Stimulated activated CD4-positive, alpha-beta T cell treated with anti-CD3 and anti-CD28 coated beads, Interleukin-4, amount 100 ng/mL, for 48 hours (primary cell): ENCODE measurements at regions not wholly inside any gene's neighbourhood (a gene's known extent, or its start where the extent isn't known, plus 50 kb on each side); places are given as distances from the start of the nearest gene placed in this dataset.

ENCODE experiments used
- DNase-seq, 2 donors: peaks; one replicate each; pipeline ENCODE4 v3.0.0-alpha.2; 2020; ENCODE audit warnings: low read depth in 2 of 2

GRCh38 chr6:43869792-43870659 lies 100.0 kb downstream of the VEGFA start:
- DNase-seq, result no peak

GRCh38 chr6:43869079-43869710 lies 99.2 kb downstream of the VEGFA start:
- DNase-seq, result no peak

- DNase-seq, result no peak
These were observed 98.5 kb downstream of the VEGFA start for GRCh38 chr6:43868467-43868866.

DNA sequence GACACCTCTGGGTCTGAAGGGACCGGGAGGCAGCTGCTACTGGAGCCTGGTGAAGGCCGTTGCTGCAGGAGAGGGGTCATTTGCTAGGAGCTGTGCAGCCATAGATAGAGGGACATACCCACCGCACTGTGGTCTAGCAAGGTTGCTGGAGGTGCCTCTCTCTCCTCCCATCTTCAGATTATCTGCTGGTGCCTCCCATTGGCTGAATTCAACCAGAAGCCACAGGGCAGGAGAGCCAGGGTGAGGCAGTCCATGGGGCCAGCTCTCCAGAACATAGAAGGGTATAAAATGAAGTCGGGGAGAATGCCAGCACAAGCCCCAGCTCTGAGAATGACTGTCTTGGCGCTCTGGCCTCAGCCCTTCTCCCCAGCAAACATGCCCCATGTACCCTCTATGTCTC lies 98.0 kb downstream of the VEGFA start:
- DNase-seq, result no peak

DNA sequence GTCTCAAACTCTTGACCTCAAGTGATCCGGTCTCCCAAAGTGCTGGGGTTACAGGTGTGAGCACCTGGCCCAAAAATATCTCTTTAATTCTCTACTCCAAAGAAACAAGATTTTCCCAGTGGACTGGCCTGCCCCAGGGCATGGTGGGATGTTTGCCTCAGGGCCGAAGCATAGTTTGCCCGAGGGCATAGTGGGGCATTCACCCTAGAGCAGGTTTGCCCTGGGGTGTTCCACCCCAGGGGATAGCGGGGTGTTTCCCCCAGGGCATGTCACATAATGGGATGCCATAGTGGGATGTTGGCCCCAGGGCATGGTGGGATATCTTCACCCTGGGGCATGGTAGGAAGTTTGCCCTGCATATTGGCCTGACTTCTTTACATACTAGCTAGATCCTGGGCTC lies 97.2 kb downstream of the VEGFA start:
- no peak for DNase-seq

DNA sequence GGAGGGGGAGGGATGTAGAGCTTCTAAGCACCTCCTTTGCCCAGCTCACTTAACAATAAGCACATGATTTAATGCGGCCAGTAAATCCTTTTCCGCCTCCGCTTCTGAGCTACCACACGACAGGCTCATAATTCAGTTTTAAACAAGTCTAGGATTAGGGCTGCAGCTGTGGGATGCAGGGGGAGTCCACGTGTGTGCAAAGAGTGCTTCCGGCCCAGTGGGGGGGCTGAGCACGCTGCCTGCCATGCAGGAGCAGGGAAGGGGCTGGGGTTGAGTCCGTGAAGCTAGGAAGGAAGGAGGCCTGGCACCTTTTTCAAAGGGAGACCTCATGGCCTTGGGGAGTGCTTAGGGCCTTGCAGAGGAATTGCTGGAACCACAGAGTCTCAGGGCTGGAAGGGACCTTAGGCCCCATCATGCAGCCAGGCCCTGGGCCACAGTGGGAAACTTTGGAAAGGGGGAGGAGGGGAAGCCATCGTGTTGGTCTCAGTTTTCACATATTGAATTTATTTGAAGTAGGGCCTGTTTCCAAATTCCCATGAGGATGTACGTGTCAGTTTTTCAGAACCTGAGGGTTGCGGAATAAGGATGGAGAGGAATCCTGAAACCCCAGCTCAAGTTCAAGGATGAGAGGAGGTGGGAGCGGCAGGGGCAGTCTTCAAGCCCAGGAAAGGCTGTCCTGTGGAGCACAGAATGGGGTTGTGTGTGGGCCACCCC lies 96.1 kb downstream of the VEGFA start:
- DNase-seq, result no peak

DNA sequence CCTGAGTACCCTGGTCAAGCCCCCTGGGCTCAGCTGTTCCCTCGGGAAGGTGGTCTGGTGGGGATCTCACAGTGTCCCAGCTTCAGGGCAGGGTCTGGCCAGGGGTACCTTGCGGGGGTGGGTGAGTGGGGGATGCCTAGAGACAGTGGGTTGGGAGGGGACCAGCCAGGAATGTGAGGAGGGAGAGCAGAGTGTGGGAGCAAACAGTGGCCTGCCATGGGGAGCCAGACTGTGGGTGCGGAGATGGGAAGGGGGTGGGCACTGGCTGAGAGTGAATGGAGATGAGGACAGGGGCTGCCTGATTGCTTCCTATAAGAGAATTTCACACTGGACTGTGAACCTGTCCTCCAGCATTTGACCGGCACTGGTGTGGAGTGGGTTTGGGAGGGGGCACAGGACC lies 95.1 kb downstream of the VEGFA start:
- no peak for DNase-seq

- DNase-seq, result no peak
These were observed 92.9 kb downstream of the VEGFA start for GRCh38 chr6:43862925-43863324.

DNA sequence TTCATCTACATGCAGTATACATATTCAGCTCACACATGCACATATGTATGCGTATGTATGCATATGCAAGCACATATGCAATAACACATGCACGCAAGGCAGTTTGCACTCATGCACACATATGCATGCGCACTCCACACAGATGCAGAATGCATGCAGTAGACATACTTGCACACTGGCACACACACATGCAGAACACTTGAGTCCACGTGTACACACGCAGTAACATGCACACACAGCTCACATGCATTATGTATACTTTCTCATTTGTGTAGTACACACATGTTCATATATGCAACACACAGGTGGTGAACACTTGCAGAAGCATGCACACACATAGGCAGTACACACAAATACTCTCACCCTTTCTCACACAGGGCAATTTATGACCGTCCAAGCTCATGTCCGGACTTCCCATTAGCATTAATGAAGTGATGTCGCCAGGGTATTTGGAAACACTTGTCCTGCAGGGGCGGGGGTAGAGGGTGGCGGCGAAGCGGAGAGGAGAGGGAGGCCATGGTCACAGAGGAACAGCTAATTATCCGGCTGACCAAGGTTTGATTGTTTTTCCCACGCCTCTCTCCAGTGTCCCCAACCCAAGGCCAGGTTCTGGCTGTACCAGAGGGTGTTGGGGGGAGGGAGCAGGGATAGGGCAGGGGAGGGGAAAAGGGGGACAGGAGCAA lies 91.3 kb downstream of the VEGFA start:
- DNase-seq, result no peak

DNA sequence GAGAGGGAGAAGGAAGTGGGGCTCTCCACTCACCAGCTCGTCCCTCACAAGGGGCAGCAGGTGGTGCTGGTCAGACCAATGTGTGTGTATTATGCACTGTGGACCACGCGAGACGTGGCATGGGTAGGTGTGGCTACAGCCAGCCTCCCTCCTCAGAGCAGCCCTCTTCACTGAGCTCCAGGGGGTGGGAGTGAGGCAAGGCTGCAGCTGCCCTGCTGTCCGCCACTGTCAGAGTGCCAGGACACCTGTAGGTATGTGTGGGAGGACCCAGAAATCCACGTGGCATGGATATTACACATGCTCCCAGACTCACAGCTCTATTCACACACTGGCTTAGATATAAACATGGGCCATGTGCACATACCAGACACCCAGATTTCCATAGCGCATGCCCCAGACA lies 90.3 kb downstream of the VEGFA start:
- DNase-seq, result no peak

DNA sequence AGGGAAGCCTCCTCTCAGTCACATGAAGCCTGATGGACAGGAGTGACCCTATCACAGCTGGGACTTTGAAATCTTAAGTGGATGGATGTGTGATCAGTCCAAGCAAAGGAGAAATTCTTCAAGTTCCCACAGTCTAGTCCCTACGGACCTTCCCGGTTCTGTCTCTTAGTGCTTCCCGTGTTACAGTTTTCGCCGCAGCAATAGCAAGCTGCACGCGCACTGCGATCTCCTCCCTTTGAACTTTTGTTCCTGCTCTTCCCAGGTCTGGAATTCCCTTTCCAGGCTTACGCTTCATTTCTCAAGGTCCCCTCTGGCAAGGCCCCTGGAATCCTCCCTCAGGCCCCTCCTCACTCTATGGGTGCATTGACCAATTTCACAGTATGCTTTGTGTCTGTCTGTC lies 89.2 kb downstream of the VEGFA start:
- DNase-seq, result no peak

DNA sequence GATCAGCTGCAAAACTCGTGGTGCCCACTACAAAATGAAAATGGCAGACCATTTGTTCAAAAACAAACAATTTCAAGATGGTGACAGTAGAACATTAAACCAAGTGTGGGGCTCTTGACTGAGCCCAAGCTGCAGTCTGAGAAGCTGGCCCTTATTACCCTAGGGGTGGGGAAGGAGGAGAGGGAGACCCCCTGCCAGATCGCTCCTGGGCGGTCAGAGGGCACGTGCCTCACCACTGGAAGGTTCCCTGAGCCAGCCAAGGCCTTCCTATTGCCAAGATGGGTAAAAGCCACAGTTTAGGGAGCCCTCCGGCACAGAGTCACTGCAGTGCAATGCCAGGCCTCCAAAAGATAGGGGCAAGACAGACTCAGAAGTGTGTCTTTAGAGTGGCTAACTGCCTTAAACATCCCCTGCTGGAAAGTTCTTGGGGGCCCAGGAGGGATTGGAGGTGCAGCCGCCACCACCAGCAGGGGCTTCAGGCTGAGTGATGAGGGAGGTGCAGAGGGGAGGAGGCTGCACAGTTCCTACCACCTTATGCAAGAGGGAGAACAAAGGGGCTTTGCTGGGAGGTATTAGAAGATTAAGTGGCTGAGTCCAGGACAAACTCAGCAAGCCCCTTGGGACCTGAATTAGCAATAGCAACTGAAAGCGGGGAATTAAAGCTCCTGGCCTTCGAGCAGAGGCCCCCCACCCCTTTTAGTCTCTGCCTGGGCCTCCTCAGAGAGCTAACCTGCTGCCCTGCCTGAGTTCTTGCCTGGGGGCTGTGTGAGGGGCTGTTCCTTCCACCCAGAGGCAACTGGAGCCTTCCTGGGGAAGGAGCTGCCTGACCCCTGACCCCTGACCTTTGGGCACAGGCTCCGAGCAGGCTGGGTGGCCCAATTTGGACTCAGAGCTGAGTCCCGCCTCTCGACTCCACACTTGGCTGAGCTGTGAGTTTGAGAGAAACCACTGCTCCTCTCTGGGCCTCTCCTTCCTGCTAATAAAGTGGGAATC lies 88.4 kb downstream of the VEGFA start:
- DNase-seq, result no peak

DNA sequence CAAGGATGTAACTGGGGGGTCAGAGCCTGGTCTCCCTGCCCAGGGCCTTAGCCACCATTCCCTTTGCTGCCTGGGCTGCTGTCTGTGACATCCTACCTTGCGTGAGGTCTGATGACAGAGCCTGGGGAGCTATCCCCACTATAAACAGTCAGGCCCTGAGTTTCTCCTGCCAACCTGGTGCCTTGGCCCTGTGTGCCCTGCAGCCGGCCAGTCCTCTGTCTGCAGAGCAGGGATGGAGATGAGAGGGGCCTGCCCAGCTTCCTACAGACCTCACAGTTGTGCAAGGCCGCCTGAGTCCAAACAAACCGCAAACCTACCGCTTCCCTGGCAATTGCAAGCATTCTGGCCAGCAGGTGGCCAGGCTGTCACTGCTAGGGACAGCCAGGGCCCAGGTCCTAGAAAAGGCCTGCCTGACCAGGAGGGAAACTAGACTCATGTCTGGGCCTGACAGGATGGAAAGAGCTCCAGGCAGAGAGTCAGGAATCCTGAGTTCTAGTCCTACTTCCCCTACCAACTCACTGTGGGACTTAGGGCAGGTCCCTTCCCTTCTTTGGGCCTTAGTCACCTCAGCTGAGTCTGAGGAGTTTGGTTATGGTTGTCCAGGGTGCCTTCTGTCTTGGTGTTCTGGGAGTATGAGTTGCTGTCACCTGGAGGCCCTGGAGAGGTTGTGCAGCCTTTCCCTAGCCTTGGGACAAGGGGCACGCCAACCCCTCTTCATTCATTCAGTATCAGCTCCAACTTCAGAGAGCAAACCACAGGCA lies 86.2 kb downstream of the VEGFA start:
- DNase-seq, result no peak

DNA sequence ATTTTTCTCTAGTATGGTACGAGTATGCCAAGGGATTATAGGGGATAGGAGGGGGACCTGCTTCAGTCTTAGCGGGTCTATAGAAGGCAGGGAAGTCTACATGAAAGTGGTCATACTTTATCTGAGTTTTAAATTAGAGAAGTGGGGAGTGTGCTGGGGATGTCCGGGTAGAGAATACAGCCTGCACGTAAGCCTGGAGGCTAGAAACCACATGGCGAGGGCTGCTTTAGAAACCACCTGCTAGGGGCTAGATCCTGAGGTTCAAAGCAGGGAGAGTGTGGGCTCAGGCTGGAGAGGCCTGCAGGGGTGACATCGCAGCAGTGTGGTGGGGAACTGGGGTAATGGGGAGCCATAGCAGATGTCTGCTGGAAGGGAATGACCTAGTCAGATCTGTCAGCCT lies 85.2 kb downstream of the VEGFA start:
- no peak for DNase-seq

- DNase-seq, result no peak
These were observed 83.1 kb downstream of the VEGFA start for GRCh38 chr6:43853066-43853650.

DNA sequence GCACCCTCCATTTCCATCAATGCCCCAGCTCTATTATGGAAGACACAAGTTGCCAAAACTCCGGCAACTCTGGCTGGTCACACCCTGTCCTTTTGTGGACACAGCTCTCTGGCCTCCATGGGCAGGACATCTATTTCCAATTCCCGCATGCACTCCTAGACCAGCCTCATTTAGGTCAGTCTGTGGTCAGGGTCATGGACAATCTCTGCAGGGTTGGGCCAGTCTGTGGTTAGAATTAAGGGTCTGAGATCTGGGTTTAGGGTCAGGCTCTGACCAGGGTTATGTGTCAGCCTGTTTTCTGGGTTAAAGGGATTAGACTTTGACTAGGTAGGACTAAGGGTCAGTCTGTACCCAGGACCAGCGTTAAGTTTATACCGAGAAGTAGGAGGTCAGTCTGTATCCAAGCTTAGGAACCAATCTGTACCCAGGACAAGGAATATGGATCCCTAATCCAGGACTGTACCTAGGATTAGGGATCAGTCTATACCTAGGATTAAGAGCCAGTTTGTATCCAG lies 82.4 kb downstream of the VEGFA start:
- no peak for DNase-seq

DNA sequence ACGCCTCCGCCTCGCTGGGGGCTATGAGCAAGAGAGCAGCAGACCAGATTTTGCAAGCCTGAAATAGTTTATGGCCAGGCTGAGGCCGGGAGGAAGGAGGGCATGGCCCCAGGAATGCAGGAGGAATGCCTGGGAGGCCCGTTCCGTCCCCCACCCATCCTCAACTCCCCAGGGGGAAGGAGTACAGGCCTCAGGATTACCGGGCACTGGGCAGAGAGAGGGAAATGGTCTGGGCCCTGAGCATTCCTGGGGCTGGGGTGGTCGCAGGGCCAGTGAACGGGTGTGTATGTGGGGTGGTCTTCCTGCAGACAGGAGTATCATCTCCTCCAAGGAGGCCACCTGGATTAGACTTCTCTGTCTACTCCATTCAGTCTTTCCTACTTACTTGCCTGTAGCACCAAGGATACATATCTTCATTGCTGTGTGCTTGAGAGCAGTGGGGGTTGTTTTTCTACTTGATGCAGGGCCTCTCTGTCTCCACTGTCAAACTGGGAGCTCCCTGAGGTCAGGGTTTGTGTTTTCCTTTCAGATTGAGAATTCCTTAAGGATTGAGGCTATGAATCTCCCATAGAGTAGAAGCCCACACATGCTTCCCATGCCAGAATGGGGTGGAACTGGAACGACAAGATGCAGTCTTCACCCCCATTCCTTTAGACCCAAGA lies 81.3 kb downstream of the VEGFA start:
- DNase-seq, result no peak

GRCh38 chr6:43850314-43851203 lies 80.5 kb downstream of the VEGFA start:
- DNase-seq, result no peak
